HCT116 (cell line): ENCODE measurements at regions not wholly inside any gene's neighbourhood (a gene's known extent, or its start where the extent isn't known, plus 50 kb on each side); places are given as distances from the start of the nearest gene placed in this dataset.

Source experiments
- ATAC-seq: fragments of 200-7000 bp; cut with Tn5 transposase; 2 replicates; pipeline ENCODE4 v1.9.1; 2020; ENCODE audit warnings: mild to moderate bottlenecking, moderate library complexity
- BruUV-seq: library from RNA; stranded (reverse); fragments of 400-500 nt; replicated peaks from 2 replicates; lab custom pipeline; 2021; lab: Mats Ljungman, UMichigan
- CTCF ChIA-PET: fragments of 300-600 bp; sonication (Branson Sonifier 250); formaldehyde crosslinking; loops from one replicate; lab custom pipeline; 2021; ENCODE audit warnings: antibody characterized with exemption; lab: Charles Lee
- POLR2A ChIA-PET: fragments of 300-600, 350-600 bp; sonication (Branson Sonifier 250); formaldehyde crosslinking; loops from one replicate; lab custom pipeline; 2021; ENCODE audit warnings: antibody characterized with exemption; lab: Charles Lee
- RAD21 ChIA-PET, 2 experiments: fragments of 300-600 bp; sonication (Branson Sonifier 250); formaldehyde crosslinking; loops; one replicate each; lab custom pipeline; 2023; ENCODE audit warnings: low total read pairs in 2 of 2; ENCODE audit not compliant: uncharacterized antibody in 2 of 2, unreplicated experiment in 2 of 2, low non-redundant PET in 1 of 2; lab: Charles Lee
- DNase-seq: peaks from one replicate; pipeline ENCODE4 v3.0.0-alpha.2; 2010; ENCODE audit warnings: low read depth, low spot score
- H2AFZ ChIP-seq: fragments of 200-600 bp; shearing (Covaris generic), sonication (generic); 2 replicates; pipeline ENCODE4 v1.6.1; 2017; ENCODE audit warnings: low read depth, mixed run types, mixed read lengths, antibody characterized with exemption, low read length; ENCODE audit not compliant: poor library complexity, severe bottlenecking
- H3K27ac ChIP-seq: 2 replicates; pipeline ENCODE4 v1.5.1; 2012; ENCODE audit warnings: low read depth, low read length
- H3K27me3 ChIP-seq: fragments of 200-600 bp; sonication (generic); 2 replicates; pipeline ENCODE4 v1.6.1; 2016; ENCODE audit warnings: mixed run types, low read length, mixed read lengths; ENCODE audit not compliant: insufficient read depth
- H3K36me3 ChIP-seq, 2 experiments: fragments of 200-500 bp in 1 of 2; fragments of 200-600 bp in 1 of 2; sonication (Bioruptor generic) in 1 of 2; sonication (generic) in 1 of 2; 2 replicates each; pipeline versions ENCODE4 v1.5.1 to v1.6.1; 2014 to 2016; ENCODE audit warnings: low read length in 2 of 2, inconsistent platforms in 1 of 2, mixed read lengths in 1 of 2, mixed run types in 1 of 2; ENCODE audit not compliant: insufficient read depth in 2 of 2, control insufficient read depth in 1 of 2
- H3K4me1 ChIP-seq, 2 experiments: fragments of 200-600 bp in 1 of 2; sonication (generic) in 1 of 2; 2 replicates each; pipeline versions ENCODE4 v1.5.1 to v1.6.1; 2012 to 2017; ENCODE audit warnings: low read length in 2 of 2, inconsistent platforms in 1 of 2, mild to moderate bottlenecking in 1 of 2, mixed read lengths in 1 of 2, mixed run types in 1 of 2, moderate library complexity in 1 of 2; ENCODE audit not compliant: insufficient read depth in 2 of 2, control insufficient read depth in 1 of 2
- H3K4me2 ChIP-seq: fragments of 200-600 bp; sonication (generic); 2 replicates; pipeline ENCODE4 v1.6.1; 2017; ENCODE audit warnings: mixed run types, low read length, mixed read lengths
- H3K4me3 ChIP-seq, 2 experiments: fragments of 200-600 bp in 1 of 2; sonication (generic) in 1 of 2; replicated peaks in 1 of 2; 2 replicates each; pipeline ENCODE4 v1.5.1; 2011 to 2016; ENCODE audit warnings: low read length in 2 of 2, control low read depth in 1 of 2, low read depth in 1 of 2, mild to moderate bottlenecking in 1 of 2, mixed read lengths in 1 of 2, mixed run types in 1 of 2
- H3K79me2 ChIP-seq: fragments of 200-600 bp; sonication (generic); 2 replicates; pipeline ENCODE4 v1.6.1; 2017; ENCODE audit warnings: mild to moderate bottlenecking, mixed run types, low read length, moderate library complexity, mixed read lengths; ENCODE audit not compliant: insufficient read depth
- H3K9ac ChIP-seq: fragments of 200-600 bp; sonication (generic); 2 replicates; pipeline ENCODE4 v1.6.1; 2016; ENCODE audit warnings: low read length, mixed read lengths
- H3K9me2 ChIP-seq: fragments of 200-600 bp; sonication (generic), shearing (Covaris generic); 2 replicates; pipeline ENCODE4 v1.6.1; 2017; ENCODE audit warnings: mixed run types, mild to moderate bottlenecking, moderate library complexity; ENCODE audit not compliant: insufficient read depth
- H3K9me3 ChIP-seq, 2 experiments: fragments of 200-500 bp in 1 of 2; fragments of 200-600 bp in 1 of 2; sonication (Bioruptor generic) in 1 of 2; sonication (generic) in 1 of 2; 2 replicates each; pipeline ENCODE4 v1.6.1; 2014 to 2017; ENCODE audit warnings: low read length in 2 of 2, mixed read lengths in 2 of 2, inconsistent platforms in 1 of 2, low read depth in 1 of 2, mild to moderate bottlenecking in 1 of 2, mixed run types in 1 of 2, moderate library complexity in 1 of 2; ENCODE audit not compliant: control insufficient read depth in 1 of 2, insufficient read depth in 1 of 2
- H4K20me1 ChIP-seq: fragments of 200-600 bp; sonication (generic), shearing (Covaris generic); 2 replicates; pipeline ENCODE4 v1.6.1; 2017; ENCODE audit warnings: mixed run types, mild to moderate bottlenecking, moderate library complexity; ENCODE audit not compliant: insufficient read depth
- CBX3 ChIP-seq: IDR thresholded peaks from 2 replicates; pipeline ENCODE4 v1.6.1; 2012; ENCODE audit warnings: low read depth
- CEBPB ChIP-seq: IDR thresholded peaks from 2 replicates; pipeline ENCODE4 v1.6.1; 2012; ENCODE audit warnings: low read depth
- CTCF ChIP-seq, 3 experiments: fragments of 200-600 bp in 1 of 3; sonication (generic) in 1 of 3; IDR thresholded peaks in 2 of 3; conservative IDR thresholded peaks in 1 of 3; 2 replicates each; pipeline ENCODE4 v1.5.1; 2012 to 2017; ENCODE audit warnings: low read depth in 2 of 3, low read length in 2 of 3, antibody characterized with exemption in 1 of 3, borderline replicate concordance in 1 of 3, control low read depth in 1 of 3, mild to moderate bottlenecking in 1 of 3, mixed read lengths in 1 of 3, mixed run types in 1 of 3, moderate library complexity in 1 of 3; ENCODE audit not compliant: insufficient read depth in 1 of 3
- EGR1 ChIP-seq: IDR thresholded peaks from 2 replicates; pipeline ENCODE4 v1.6.1; 2012; ENCODE audit warnings: low read depth
- EZH2phosphoT487 ChIP-seq: fragments of 200-600 bp; IDR thresholded peaks from 2 replicates; pipeline ENCODE4 v1.6.1; 2018; ENCODE audit warnings: antibody characterized with exemption, borderline replicate concordance
- FOSL1 ChIP-seq: IDR thresholded peaks from 2 replicates; pipeline ENCODE4 v1.6.1; 2012; ENCODE audit warnings: low read depth
- MAX ChIP-seq: IDR thresholded peaks from 2 replicates; pipeline ENCODE4 v1.6.1; 2012
- POLR2A ChIP-seq: IDR thresholded peaks from 2 replicates; pipeline ENCODE4 v1.7.0; 2011; ENCODE audit warnings: borderline replicate concordance; ENCODE audit not compliant: insufficient read depth, insufficient read length; ENCODE audit errors: extremely low read depth
- POLR2AphosphoS5 ChIP-seq: IDR thresholded peaks from 2 replicates; pipeline ENCODE4 v1.6.1; 2011; ENCODE audit warnings: mild to moderate bottlenecking, low read depth, low read length, moderate library complexity
- RAD21 ChIP-seq: IDR thresholded peaks from 2 replicates; pipeline ENCODE4 v1.6.1; 2012; ENCODE audit warnings: low read depth, mild to moderate bottlenecking
- SIN3A ChIP-seq: IDR thresholded peaks from 2 replicates; pipeline ENCODE4 v1.6.1; 2012; ENCODE audit warnings: low read depth
- SRF ChIP-seq: IDR thresholded peaks from 2 replicates; pipeline ENCODE4 v1.6.1; 2012; ENCODE audit warnings: low read depth
- TCF7L2 ChIP-seq: IDR thresholded peaks from 2 replicates; pipeline ENCODE4 v1.7.0; 2011; ENCODE audit warnings: borderline replicate concordance, inconsistent platforms; ENCODE audit not compliant: insufficient read depth, insufficient read length; ENCODE audit errors: extremely low read depth
- ZFX ChIP-seq: fragments of 450-650 bp; IDR thresholded peaks from 2 replicates; pipeline ENCODE4 v1.6.1; 2017
- ZNF274 ChIP-seq: fragments of 200-500 bp; sonication (Bioruptor generic); IDR thresholded peaks from 2 replicates; pipeline ENCODE4 v1.6.1; 2014; ENCODE audit warnings: mild to moderate bottlenecking, low read depth, low read length, inconsistent platforms
- intact Hi-C: fragments of 100-400 bp; cut with micrococcal nuclease; formaldehyde crosslinking; loops from 2 replicates; pipeline ENCODE4 v1.10.0; 2022
- TF ChIP-seq, protein P1 (sequence below): IDR thresholded peaks from 2 replicates; pipeline ENCODE4 v1.6.1; 2011; ENCODE audit warnings: mild to moderate bottlenecking, low read length, moderate library complexity; ENCODE audit not compliant: insufficient replicate concordance; ENCODE audit errors: extremely low read depth
- TF ChIP-seq, protein P2 (sequence below): IDR thresholded peaks from 2 replicates; pipeline ENCODE4 v1.6.1; 2012; ENCODE audit warnings: low read depth
- TF ChIP-seq, protein P3 (sequence below): IDR thresholded peaks from 2 replicates; pipeline ENCODE4 v1.6.1; 2012

GRCh38 chr12:18887368-18887767 is 149.4 kb downstream of the CAPZA3 start:
- Histone ChIP-seq H3K9ac (no peak overlapping the region), H3K4me3 (no peak overlapping the region), H3K9me2 (no peaks in the 10 kb centered on the region), H3K4me2 (no peak overlapping the region), H3K9me3 (no peaks in the 10 kb centered on the region), H3K27ac (no peak overlapping the region), H4K20me1 (no peaks in the 10 kb centered on the region), H3K4me1 (no peaks in the 10 kb centered on the region), H3K36me3 (no peaks in the 10 kb centered on the region), H3K27me3 (no peaks in the 10 kb centered on the region), H3K79me2 (no peaks in the 10 kb centered on the region), H2AFZ (no peak overlapping the region)
- BruUV-seq = no TSS peak
- POLR2A ChIA-PET = no interaction called here
- CTCF ChIA-PET = no interaction called here
- intact Hi-C loops = no loop called here
- no peak for TF ChIP-seq EGR1
- TF ChIP-seq CTCF (IDR thresholded peaks at IDR 0.05 in 2 of 3, conservative IDR thresholded peaks at IDR 0.05 in 1 of 3; ENCODE audit: borderline replicate concordance in 1 of 3, insufficient read depth in 1 of 3, low read depth in 2 of 3, low read length in 2 of 3) = no peak
- TF ChIP-seq ZFX = no peak
- TF ChIP-seq RAD21 = no peak
- TF ChIP-seq, protein P1, sequence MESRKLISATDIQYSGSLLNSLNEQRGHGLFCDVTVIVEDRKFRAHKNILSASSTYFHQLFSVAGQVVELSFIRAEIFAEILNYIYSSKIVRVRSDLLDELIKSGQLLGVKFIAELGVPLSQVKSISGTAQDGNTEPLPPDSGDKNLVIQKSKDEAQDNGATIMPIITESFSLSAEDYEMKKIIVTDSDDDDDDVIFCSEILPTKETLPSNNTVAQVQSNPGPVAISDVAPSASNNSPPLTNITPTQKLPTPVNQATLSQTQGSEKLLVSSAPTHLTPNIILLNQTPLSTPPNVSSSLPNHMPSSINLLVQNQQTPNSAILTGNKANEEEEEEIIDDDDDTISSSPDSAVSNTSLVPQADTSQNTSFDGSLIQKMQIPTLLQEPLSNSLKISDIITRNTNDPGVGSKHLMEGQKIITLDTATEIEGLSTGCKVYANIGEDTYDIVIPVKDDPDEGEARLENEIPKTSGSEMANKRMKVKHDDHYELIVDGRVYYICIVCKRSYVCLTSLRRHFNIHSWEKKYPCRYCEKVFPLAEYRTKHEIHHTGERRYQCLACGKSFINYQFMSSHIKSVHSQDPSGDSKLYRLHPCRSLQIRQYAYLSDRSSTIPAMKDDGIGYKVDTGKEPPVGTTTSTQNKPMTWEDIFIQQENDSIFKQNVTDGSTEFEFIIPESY = no peak
- TF ChIP-seq, protein P2, sequence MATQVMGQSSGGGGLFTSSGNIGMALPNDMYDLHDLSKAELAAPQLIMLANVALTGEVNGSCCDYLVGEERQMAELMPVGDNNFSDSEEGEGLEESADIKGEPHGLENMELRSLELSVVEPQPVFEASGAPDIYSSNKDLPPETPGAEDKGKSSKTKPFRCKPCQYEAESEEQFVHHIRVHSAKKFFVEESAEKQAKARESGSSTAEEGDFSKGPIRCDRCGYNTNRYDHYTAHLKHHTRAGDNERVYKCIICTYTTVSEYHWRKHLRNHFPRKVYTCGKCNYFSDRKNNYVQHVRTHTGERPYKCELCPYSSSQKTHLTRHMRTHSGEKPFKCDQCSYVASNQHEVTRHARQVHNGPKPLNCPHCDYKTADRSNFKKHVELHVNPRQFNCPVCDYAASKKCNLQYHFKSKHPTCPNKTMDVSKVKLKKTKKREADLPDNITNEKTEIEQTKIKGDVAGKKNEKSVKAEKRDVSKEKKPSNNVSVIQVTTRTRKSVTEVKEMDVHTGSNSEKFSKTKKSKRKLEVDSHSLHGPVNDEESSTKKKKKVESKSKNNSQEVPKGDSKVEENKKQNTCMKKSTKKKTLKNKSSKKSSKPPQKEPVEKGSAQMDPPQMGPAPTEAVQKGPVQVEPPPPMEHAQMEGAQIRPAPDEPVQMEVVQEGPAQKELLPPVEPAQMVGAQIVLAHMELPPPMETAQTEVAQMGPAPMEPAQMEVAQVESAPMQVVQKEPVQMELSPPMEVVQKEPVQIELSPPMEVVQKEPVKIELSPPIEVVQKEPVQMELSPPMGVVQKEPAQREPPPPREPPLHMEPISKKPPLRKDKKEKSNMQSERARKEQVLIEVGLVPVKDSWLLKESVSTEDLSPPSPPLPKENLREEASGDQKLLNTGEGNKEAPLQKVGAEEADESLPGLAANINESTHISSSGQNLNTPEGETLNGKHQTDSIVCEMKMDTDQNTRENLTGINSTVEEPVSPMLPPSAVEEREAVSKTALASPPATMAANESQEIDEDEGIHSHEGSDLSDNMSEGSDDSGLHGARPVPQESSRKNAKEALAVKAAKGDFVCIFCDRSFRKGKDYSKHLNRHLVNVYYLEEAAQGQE = no peak
- TF ChIP-seq MAX = no peak
- no peak for TF ChIP-seq CEBPB
- TF ChIP-seq CBX3 = no peak
- TF ChIP-seq SRF = no peak
- no peak for TF ChIP-seq SIN3A
- no peak for TF ChIP-seq ZNF274
- TF ChIP-seq POLR2A = no peak
- TF ChIP-seq, protein P3, sequence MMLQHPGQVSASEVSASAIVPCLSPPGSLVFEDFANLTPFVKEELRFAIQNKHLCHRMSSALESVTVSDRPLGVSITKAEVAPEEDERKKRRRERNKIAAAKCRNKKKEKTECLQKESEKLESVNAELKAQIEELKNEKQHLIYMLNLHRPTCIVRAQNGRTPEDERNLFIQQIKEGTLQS = no peak
- TF ChIP-seq POLR2AphosphoS5 = no peak
- no peak for TF ChIP-seq TCF7L2
- TF ChIP-seq FOSL1 = no peak
- no peak for TF ChIP-seq EZH2phosphoT487
- RAD21 ChIA-PET = no interaction called here
- ATAC-seq (no peak), DNase-seq (no peak)
